ENCODE measurements at regions not wholly inside any gene's neighbourhood (a gene's known extent, or its start where the extent isn't known, plus 50 kb on each side); places are given as distances from the start of the nearest gene placed in this dataset.
A peak's percentile ranks its signal among the peaks of the same experiment; 100 is the strongest.

GRCh38 chr16:64426131-64426666, 695.7 kb downstream of the CDH11 start:
- POLR2A ChIA-PET = no interaction called here
- CTCF ChIA-PET = no interaction called here
- Histone ChIP-seq H3K4me1 (ENCODE audit: control insufficient read depth, insufficient read depth, low read length) (no peaks in the 10 kb centered on the region), H3K4me3 (no peak overlapping the region), H2AFZ (ENCODE audit: control insufficient read depth, low read depth, low read length) (no peak overlapping the region), H3K4me2 (ENCODE audit: control insufficient read depth, insufficient read depth) (no peak overlapping the region), H4K20me1 (ENCODE audit: control insufficient read depth, insufficient read depth) (no peaks in the 10 kb centered on the region), H3K79me2 (ENCODE audit: control insufficient read depth, insufficient read depth, low read length) (no peaks in the 10 kb centered on the region), H3K36me3 (ENCODE audit: control insufficient read depth in 2 of 2, insufficient read depth in 2 of 2, low read length in 1 of 2) (no peaks in the 10 kb centered on the region), H3K9ac (ENCODE audit: control insufficient read depth, insufficient read depth, low read length) (no peak overlapping the region), H3K27ac (ENCODE audit: control insufficient read depth, insufficient read depth) (no peak overlapping the region), H3K27me3 (replicated peaks in 1 of 2; ENCODE audit: control insufficient read depth in 2 of 2, insufficient read depth in 2 of 2, low read length in 1 of 2) (no peaks in the 10 kb centered on the region), H3K9me3 (replicated peaks; ENCODE audit: control insufficient read depth, insufficient read depth, low read length) (no peaks in the 10 kb centered on the region)
- FAIRE-seq (no peak), ATAC-seq (peak; percentile 63), DNase-seq (ENCODE audit: low read depth, low spot score) (no peak)
- SMC1A ChIA-PET (ENCODE audit: uncharacterized antibody, unreplicated experiment) = interaction anchor here (1.2 kb wide), 1 partner anchor 10 kb away, joined by 3 read pairs; no protein-coding TSS in a partner anchor
- RAD21 ChIA-PET (ENCODE audit: unreplicated experiment) = no interaction called here
- intact Hi-C loops (cut with micrococcal nuclease; ENCODE audit: unreplicated experiment) = no loop called here
- in situ Hi-C loops (cut with MboI) = no loop called here
- BruUV-seq (replicated peaks) = no TSS peak
- 24% methylated on average over 3 of the region's 3 CpGs for WGBS (ENCODE audit: insufficient coverage, insufficient replicate concordance, low lambda C conversion rate, missing lambda C conversion rate)
- TF ChIP-seq STAT3 (IDR thresholded peaks at IDR 0.05; ENCODE audit: low read depth, low read length) = no peak
- no peak for TF ChIP-seq NFYB (IDR thresholded peaks at IDR 0.05; ENCODE audit: insufficient read depth, low read depth, low read length)
- TF ChIP-seq NR2F1 (conservative IDR thresholded peaks at IDR 0.05) = peak; percentile 58; the same call in 1 of the 2 replicates
- TF ChIP-seq, protein P1, sequence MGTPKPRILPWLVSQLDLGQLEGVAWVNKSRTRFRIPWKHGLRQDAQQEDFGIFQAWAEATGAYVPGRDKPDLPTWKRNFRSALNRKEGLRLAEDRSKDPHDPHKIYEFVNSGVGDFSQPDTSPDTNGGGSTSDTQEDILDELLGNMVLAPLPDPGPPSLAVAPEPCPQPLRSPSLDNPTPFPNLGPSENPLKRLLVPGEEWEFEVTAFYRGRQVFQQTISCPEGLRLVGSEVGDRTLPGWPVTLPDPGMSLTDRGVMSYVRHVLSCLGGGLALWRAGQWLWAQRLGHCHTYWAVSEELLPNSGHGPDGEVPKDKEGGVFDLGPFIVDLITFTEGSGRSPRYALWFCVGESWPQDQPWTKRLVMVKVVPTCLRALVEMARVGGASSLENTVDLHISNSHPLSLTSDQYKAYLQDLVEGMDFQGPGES (IDR thresholded peaks at IDR 0.05) = no peak
- no peak for TF ChIP-seq SP1 (IDR thresholded peaks at IDR 0.05; ENCODE audit: low read depth, low read length)
- TF ChIP-seq POLR2AphosphoS2 (IDR thresholded peaks at IDR 0.05; ENCODE audit: low read depth, low read length) = no peak
- TF ChIP-seq USF2 (IDR thresholded peaks at IDR 0.05; ENCODE audit: borderline replicate concordance, low read depth, low read length) = no peak
- TF ChIP-seq NR2C1 (IDR thresholded peaks at IDR 0.05) = no peak
- TF ChIP-seq, protein P2, sequence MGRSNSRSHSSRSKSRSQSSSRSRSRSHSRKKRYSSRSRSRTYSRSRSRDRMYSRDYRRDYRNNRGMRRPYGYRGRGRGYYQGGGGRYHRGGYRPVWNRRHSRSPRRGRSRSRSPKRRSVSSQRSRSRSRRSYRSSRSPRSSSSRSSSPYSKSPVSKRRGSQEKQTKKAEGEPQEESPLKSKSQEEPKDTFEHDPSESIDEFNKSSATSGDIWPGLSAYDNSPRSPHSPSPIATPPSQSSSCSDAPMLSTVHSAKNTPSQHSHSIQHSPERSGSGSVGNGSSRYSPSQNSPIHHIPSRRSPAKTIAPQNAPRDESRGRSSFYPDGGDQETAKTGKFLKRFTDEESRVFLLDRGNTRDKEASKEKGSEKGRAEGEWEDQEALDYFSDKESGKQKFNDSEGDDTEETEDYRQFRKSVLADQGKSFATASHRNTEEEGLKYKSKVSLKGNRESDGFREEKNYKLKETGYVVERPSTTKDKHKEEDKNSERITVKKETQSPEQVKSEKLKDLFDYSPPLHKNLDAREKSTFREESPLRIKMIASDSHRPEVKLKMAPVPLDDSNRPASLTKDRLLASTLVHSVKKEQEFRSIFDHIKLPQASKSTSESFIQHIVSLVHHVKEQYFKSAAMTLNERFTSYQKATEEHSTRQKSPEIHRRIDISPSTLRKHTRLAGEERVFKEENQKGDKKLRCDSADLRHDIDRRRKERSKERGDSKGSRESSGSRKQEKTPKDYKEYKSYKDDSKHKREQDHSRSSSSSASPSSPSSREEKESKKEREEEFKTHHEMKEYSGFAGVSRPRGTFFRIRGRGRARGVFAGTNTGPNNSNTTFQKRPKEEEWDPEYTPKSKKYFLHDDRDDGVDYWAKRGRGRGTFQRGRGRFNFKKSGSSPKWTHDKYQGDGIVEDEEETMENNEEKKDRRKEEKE (IDR thresholded peaks at IDR 0.05) = no peak
- peak; percentile 11; the same call in 1 of the 2 replicates for TF ChIP-seq BCL11A (IDR thresholded peaks at IDR 0.05; ENCODE audit: low read depth, low read length)
- TF ChIP-seq BHLHE40 (IDR thresholded peaks at IDR 0.05; ENCODE audit: borderline replicate concordance in 1 of 2, low read depth in 2 of 2, low read length in 1 of 2) = peak; percentile 42 to 59; a peak in 3 of 4 replicates
- TF ChIP-seq MEF2B (IDR thresholded peaks at IDR 0.05; ENCODE audit: partially characterized antibody, poor library complexity, severe bottlenecking) = peak; percentile 81
- 0 out of 2 replicates have a peak, but pooled peaks have one; percentile 23 for TF ChIP-seq IKZF1 (conservative IDR thresholded peaks at IDR 0.05)
- no peak for TF ChIP-seq SMARCA5 (IDR thresholded peaks at IDR 0.05)
- no peak for TF ChIP-seq BCL3 (IDR thresholded peaks at IDR 0.05; ENCODE audit: borderline replicate concordance, insufficient read depth, low read depth, low read length, poor library complexity, severe bottlenecking)
- TF ChIP-seq MTA2 (IDR thresholded peaks at IDR 0.05; ENCODE audit: low read depth) = peak; percentile 89
- TF ChIP-seq CBX3 (IDR thresholded peaks at IDR 0.05; ENCODE audit: borderline replicate concordance, low read depth) = no peak
- TF ChIP-seq CBX5 (IDR thresholded peaks at IDR 0.05; ENCODE audit: low read depth) = no peak
- TF ChIP-seq IKZF2 (IDR thresholded peaks at IDR 0.05) = peak in 1 of 2 experiments; percentile 53; a peak in 1 of 4 replicates
